HCT116 (cell line): ENCODE measurements at regions not wholly inside any gene's neighbourhood (a gene's known extent, or its start where the extent isn't known, plus 50 kb on each side); places are given as distances from the start of the nearest gene placed in this dataset.

ENCODE experiments used
- ATAC-seq: fragments of 200-7000 bp; cut with Tn5 transposase; 2 replicates; pipeline ENCODE4 v1.9.1; 2020; ENCODE audit warnings: mild to moderate bottlenecking, moderate library complexity
- BruUV-seq: library from RNA; stranded (reverse); fragments of 400-500 nt; replicated peaks from 2 replicates; lab custom pipeline; 2021; lab: Mats Ljungman, UMichigan
- CTCF ChIA-PET: fragments of 300-600 bp; sonication (Branson Sonifier 250); formaldehyde crosslinking; loops from one replicate; lab custom pipeline; 2021; ENCODE audit warnings: antibody characterized with exemption; lab: Charles Lee
- POLR2A ChIA-PET: fragments of 300-600, 350-600 bp; sonication (Branson Sonifier 250); formaldehyde crosslinking; loops from one replicate; lab custom pipeline; 2021; ENCODE audit warnings: antibody characterized with exemption; lab: Charles Lee
- RAD21 ChIA-PET, 2 experiments: fragments of 300-600 bp; sonication (Branson Sonifier 250); formaldehyde crosslinking; loops; one replicate each; lab custom pipeline; 2023; ENCODE audit warnings: low total read pairs in 2 of 2; ENCODE audit not compliant: uncharacterized antibody in 2 of 2, unreplicated experiment in 2 of 2, low non-redundant PET in 1 of 2; lab: Charles Lee
- DNase-seq: peaks from one replicate; pipeline ENCODE4 v3.0.0-alpha.2; 2010; ENCODE audit warnings: low read depth, low spot score
- H2AFZ ChIP-seq: fragments of 200-600 bp; shearing (Covaris generic), sonication (generic); 2 replicates; pipeline ENCODE4 v1.6.1; 2017; ENCODE audit warnings: low read depth, mixed run types, mixed read lengths, antibody characterized with exemption, low read length; ENCODE audit not compliant: poor library complexity, severe bottlenecking
- H3K27ac ChIP-seq: 2 replicates; pipeline ENCODE4 v1.5.1; 2012; ENCODE audit warnings: low read depth, low read length
- H3K27me3 ChIP-seq: fragments of 200-600 bp; sonication (generic); 2 replicates; pipeline ENCODE4 v1.6.1; 2016; ENCODE audit warnings: mixed run types, low read length, mixed read lengths; ENCODE audit not compliant: insufficient read depth
- H3K36me3 ChIP-seq, 2 experiments: fragments of 200-500 bp in 1 of 2; fragments of 200-600 bp in 1 of 2; sonication (Bioruptor generic) in 1 of 2; sonication (generic) in 1 of 2; 2 replicates each; pipeline versions ENCODE4 v1.5.1 to v1.6.1; 2014 to 2016; ENCODE audit warnings: low read length in 2 of 2, inconsistent platforms in 1 of 2, mixed read lengths in 1 of 2, mixed run types in 1 of 2; ENCODE audit not compliant: insufficient read depth in 2 of 2, control insufficient read depth in 1 of 2
- H3K4me1 ChIP-seq, 2 experiments: fragments of 200-600 bp in 1 of 2; sonication (generic) in 1 of 2; 2 replicates each; pipeline versions ENCODE4 v1.5.1 to v1.6.1; 2012 to 2017; ENCODE audit warnings: low read length in 2 of 2, inconsistent platforms in 1 of 2, mild to moderate bottlenecking in 1 of 2, mixed read lengths in 1 of 2, mixed run types in 1 of 2, moderate library complexity in 1 of 2; ENCODE audit not compliant: insufficient read depth in 2 of 2, control insufficient read depth in 1 of 2
- H3K4me2 ChIP-seq: fragments of 200-600 bp; sonication (generic); 2 replicates; pipeline ENCODE4 v1.6.1; 2017; ENCODE audit warnings: mixed run types, low read length, mixed read lengths
- H3K4me3 ChIP-seq, 2 experiments: fragments of 200-600 bp in 1 of 2; sonication (generic) in 1 of 2; replicated peaks in 1 of 2; 2 replicates each; pipeline ENCODE4 v1.5.1; 2011 to 2016; ENCODE audit warnings: low read length in 2 of 2, control low read depth in 1 of 2, low read depth in 1 of 2, mild to moderate bottlenecking in 1 of 2, mixed read lengths in 1 of 2, mixed run types in 1 of 2
- H3K79me2 ChIP-seq: fragments of 200-600 bp; sonication (generic); 2 replicates; pipeline ENCODE4 v1.6.1; 2017; ENCODE audit warnings: mild to moderate bottlenecking, mixed run types, low read length, moderate library complexity, mixed read lengths; ENCODE audit not compliant: insufficient read depth
- H3K9ac ChIP-seq: fragments of 200-600 bp; sonication (generic); 2 replicates; pipeline ENCODE4 v1.6.1; 2016; ENCODE audit warnings: low read length, mixed read lengths
- H3K9me2 ChIP-seq: fragments of 200-600 bp; sonication (generic), shearing (Covaris generic); 2 replicates; pipeline ENCODE4 v1.6.1; 2017; ENCODE audit warnings: mixed run types, mild to moderate bottlenecking, moderate library complexity; ENCODE audit not compliant: insufficient read depth
- H3K9me3 ChIP-seq, 2 experiments: fragments of 200-500 bp in 1 of 2; fragments of 200-600 bp in 1 of 2; sonication (Bioruptor generic) in 1 of 2; sonication (generic) in 1 of 2; 2 replicates each; pipeline ENCODE4 v1.6.1; 2014 to 2017; ENCODE audit warnings: low read length in 2 of 2, mixed read lengths in 2 of 2, inconsistent platforms in 1 of 2, low read depth in 1 of 2, mild to moderate bottlenecking in 1 of 2, mixed run types in 1 of 2, moderate library complexity in 1 of 2; ENCODE audit not compliant: control insufficient read depth in 1 of 2, insufficient read depth in 1 of 2
- H4K20me1 ChIP-seq: fragments of 200-600 bp; sonication (generic), shearing (Covaris generic); 2 replicates; pipeline ENCODE4 v1.6.1; 2017; ENCODE audit warnings: mixed run types, mild to moderate bottlenecking, moderate library complexity; ENCODE audit not compliant: insufficient read depth
- CEBPB ChIP-seq: IDR thresholded peaks from 2 replicates; pipeline ENCODE4 v1.6.1; 2012; ENCODE audit warnings: low read depth
- EGR1 ChIP-seq: IDR thresholded peaks from 2 replicates; pipeline ENCODE4 v1.6.1; 2012; ENCODE audit warnings: low read depth
- ELF1 ChIP-seq: IDR thresholded peaks from 2 replicates; pipeline ENCODE4 v1.6.1; 2012; ENCODE audit warnings: low read depth, borderline replicate concordance
- EZH2 ChIP-seq: fragments of 200-600 bp; sonication (generic); IDR thresholded peaks from 2 replicates; pipeline ENCODE4 v1.6.1; 2017; ENCODE audit warnings: antibody characterized with exemption, mixed run types
- EZH2phosphoT487 ChIP-seq: fragments of 200-600 bp; IDR thresholded peaks from 2 replicates; pipeline ENCODE4 v1.6.1; 2018; ENCODE audit warnings: antibody characterized with exemption, borderline replicate concordance
- JUND ChIP-seq: IDR thresholded peaks from 2 replicates; pipeline ENCODE4 v1.6.1; 2012
- POLR2A ChIP-seq: IDR thresholded peaks from 2 replicates; pipeline ENCODE4 v1.7.0; 2011; ENCODE audit warnings: borderline replicate concordance; ENCODE audit not compliant: insufficient read depth, insufficient read length; ENCODE audit errors: extremely low read depth
- RAD21 ChIP-seq: IDR thresholded peaks from 2 replicates; pipeline ENCODE4 v1.6.1; 2012; ENCODE audit warnings: low read depth, mild to moderate bottlenecking
- SIN3A ChIP-seq: IDR thresholded peaks from 2 replicates; pipeline ENCODE4 v1.6.1; 2012; ENCODE audit warnings: low read depth
- SP1 ChIP-seq: IDR thresholded peaks from 2 replicates; pipeline ENCODE4 v1.6.1; 2012; ENCODE audit warnings: low read depth
- TCF7L2 ChIP-seq: IDR thresholded peaks from 2 replicates; pipeline ENCODE4 v1.7.0; 2011; ENCODE audit warnings: borderline replicate concordance, inconsistent platforms; ENCODE audit not compliant: insufficient read depth, insufficient read length; ENCODE audit errors: extremely low read depth
- YY1 ChIP-seq: IDR thresholded peaks from 2 replicates; pipeline ENCODE4 v1.6.1; 2011; ENCODE audit warnings: low read length, low read depth, moderate library complexity, mild to moderate bottlenecking; ENCODE audit not compliant: insufficient replicate concordance; ENCODE audit errors: extremely low read depth
- ZFX ChIP-seq: fragments of 450-650 bp; IDR thresholded peaks from 2 replicates; pipeline ENCODE4 v1.6.1; 2017
- ZNF274 ChIP-seq: fragments of 200-500 bp; sonication (Bioruptor generic); IDR thresholded peaks from 2 replicates; pipeline ENCODE4 v1.6.1; 2014; ENCODE audit warnings: mild to moderate bottlenecking, low read depth, low read length, inconsistent platforms
- intact Hi-C: fragments of 100-400 bp; cut with micrococcal nuclease; formaldehyde crosslinking; loops from 2 replicates; pipeline ENCODE4 v1.10.0; 2022
- TF ChIP-seq, protein P1 (sequence below): IDR thresholded peaks from 2 replicates; pipeline ENCODE4 v1.6.1; 2012; ENCODE audit warnings: low read depth
- TF ChIP-seq, protein P2 (sequence below), 3 experiments: fragments of 200-600 bp in 1 of 3; sonication (generic) in 1 of 3; IDR thresholded peaks in 2 of 3; conservative IDR thresholded peaks in 1 of 3; 2 replicates each; pipeline ENCODE4 v1.5.1; 2012 to 2017; ENCODE audit warnings: low read depth in 2 of 3, low read length in 2 of 3, antibody characterized with exemption in 1 of 3, borderline replicate concordance in 1 of 3, control low read depth in 1 of 3, mild to moderate bottlenecking in 1 of 3, mixed read lengths in 1 of 3, mixed run types in 1 of 3, moderate library complexity in 1 of 3; ENCODE audit not compliant: insufficient read depth in 1 of 3

DNA sequence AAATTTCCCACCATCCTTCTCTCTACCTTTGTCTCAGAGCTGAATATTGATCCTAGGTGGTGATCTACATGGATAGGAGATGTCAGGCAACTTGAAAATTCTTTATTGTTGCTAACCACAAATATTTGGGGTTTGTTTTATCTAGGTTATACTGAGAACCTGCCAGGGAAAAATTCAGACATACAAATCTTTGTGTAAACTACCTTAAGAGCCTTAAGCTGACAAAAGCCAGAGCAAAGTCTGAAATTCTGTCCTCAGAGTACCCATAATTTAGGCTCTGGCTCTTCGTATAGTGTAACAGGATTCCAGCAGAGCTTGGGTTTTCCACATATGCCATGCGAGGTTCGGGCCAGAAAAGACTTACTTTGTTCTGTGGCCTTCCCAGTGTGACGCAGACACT, 406.7 kb upstream of the MAF start (continued):
- TF ChIP-seq, protein P1, sequence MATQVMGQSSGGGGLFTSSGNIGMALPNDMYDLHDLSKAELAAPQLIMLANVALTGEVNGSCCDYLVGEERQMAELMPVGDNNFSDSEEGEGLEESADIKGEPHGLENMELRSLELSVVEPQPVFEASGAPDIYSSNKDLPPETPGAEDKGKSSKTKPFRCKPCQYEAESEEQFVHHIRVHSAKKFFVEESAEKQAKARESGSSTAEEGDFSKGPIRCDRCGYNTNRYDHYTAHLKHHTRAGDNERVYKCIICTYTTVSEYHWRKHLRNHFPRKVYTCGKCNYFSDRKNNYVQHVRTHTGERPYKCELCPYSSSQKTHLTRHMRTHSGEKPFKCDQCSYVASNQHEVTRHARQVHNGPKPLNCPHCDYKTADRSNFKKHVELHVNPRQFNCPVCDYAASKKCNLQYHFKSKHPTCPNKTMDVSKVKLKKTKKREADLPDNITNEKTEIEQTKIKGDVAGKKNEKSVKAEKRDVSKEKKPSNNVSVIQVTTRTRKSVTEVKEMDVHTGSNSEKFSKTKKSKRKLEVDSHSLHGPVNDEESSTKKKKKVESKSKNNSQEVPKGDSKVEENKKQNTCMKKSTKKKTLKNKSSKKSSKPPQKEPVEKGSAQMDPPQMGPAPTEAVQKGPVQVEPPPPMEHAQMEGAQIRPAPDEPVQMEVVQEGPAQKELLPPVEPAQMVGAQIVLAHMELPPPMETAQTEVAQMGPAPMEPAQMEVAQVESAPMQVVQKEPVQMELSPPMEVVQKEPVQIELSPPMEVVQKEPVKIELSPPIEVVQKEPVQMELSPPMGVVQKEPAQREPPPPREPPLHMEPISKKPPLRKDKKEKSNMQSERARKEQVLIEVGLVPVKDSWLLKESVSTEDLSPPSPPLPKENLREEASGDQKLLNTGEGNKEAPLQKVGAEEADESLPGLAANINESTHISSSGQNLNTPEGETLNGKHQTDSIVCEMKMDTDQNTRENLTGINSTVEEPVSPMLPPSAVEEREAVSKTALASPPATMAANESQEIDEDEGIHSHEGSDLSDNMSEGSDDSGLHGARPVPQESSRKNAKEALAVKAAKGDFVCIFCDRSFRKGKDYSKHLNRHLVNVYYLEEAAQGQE: no peak

DNA sequence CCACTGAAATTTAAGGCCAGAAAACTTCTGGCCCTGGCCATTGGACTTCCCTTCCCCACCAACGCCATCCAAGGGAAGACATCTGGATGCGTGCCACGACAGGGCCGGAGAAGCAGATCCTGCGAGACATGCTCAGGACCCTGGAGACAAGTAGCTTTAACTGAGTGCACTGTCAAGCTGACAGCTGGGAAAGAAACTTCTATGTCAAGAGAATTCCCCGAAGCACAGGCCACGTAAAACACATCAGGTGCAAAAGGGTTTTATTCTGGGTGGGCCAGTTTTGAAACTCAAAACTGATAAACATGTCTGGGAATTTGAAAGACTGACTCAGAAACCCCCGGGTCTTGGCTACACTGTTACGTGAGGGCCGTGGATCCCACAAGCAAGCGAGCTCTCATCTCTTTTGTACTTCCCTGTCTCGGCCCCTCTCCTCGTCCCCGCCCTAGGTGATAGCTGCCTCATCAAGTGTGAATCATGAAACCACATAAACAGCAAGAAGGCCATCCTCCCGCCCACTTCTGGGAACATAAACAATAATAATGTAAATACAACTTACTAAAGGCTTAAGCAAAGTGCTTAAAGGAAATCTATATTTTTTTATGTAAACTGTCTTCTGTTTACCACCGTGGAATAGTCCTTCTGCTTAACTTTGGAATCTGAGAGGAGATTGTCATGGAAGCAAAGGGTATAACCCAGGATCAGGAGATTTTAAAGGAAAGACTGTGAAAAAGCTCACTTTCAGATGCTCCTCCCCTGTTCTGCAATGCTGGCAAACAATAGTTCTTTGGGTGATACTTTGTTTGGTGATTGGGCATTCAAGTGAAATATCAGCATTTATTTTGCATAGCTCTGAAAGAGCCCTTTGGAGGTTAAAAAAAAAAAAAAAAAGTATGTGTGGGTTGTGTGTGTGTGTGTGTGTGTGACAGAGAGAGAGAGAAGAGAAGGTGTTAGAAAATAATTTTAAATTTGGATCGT, 406.0 kb upstream of the MAF start:
- Histone ChIP-seq H3K27ac (no peak overlapping the region), H2AFZ (no peak overlapping the region), H3K9ac (no peak overlapping the region), H3K9me2 (no peaks in the 10 kb centered on the region), H3K36me3 (no peaks in the 10 kb centered on the region), H3K79me2 (no peaks in the 10 kb centered on the region), H3K27me3 (no peaks in the 10 kb centered on the region), H4K20me1 (no peaks in the 10 kb centered on the region), H3K4me3 (no peak overlapping the region), H3K4me2 (no peak overlapping the region)
- CTCF ChIA-PET: no interaction called here
- no peak for DNase-seq
- intact Hi-C loops: no loop called here
- RAD21 ChIA-PET: no interaction called here
- ATAC-seq: no peak
- POLR2A ChIA-PET: no interaction called here
- TF ChIP-seq SIN3A (no peak), EGR1 (no peak), EZH2 (no peak), ZNF274 (no peak), ZFX (no peak), JUND (no peak), ELF1 (no peak), POLR2A (no peak), YY1 (no peak), EZH2phosphoT487 (no peak), TCF7L2 (no peak), CEBPB (no peak), RAD21 (no peak), SP1 (no peak)
- TF ChIP-seq, protein P2, sequence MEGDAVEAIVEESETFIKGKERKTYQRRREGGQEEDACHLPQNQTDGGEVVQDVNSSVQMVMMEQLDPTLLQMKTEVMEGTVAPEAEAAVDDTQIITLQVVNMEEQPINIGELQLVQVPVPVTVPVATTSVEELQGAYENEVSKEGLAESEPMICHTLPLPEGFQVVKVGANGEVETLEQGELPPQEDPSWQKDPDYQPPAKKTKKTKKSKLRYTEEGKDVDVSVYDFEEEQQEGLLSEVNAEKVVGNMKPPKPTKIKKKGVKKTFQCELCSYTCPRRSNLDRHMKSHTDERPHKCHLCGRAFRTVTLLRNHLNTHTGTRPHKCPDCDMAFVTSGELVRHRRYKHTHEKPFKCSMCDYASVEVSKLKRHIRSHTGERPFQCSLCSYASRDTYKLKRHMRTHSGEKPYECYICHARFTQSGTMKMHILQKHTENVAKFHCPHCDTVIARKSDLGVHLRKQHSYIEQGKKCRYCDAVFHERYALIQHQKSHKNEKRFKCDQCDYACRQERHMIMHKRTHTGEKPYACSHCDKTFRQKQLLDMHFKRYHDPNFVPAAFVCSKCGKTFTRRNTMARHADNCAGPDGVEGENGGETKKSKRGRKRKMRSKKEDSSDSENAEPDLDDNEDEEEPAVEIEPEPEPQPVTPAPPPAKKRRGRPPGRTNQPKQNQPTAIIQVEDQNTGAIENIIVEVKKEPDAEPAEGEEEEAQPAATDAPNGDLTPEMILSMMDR (IDR thresholded peaks at IDR 0.05 in 2 of 3, conservative IDR thresholded peaks at IDR 0.05 in 1 of 3; ENCODE audit: borderline replicate concordance in 1 of 3, insufficient read depth in 1 of 3, low read depth in 2 of 3, low read length in 2 of 3): no peak
- TF ChIP-seq, all 23 proteins: peak for 0
- Histone ChIP-seq H3K9me3 (peaks cover 29 to 66% of the 10 kb centered on the region in 2 experiments; a peak in 2 of 4 replicates), H3K4me1 (no peaks in the 10 kb centered on the region)
- no TSS peak for BruUV-seq
